Prostate gland (tissue), 2 donors: ENCODE measurements at regions not wholly inside any gene's neighbourhood (a gene's known extent, or its start where the extent isn't known, plus 50 kb on each side); places are given as distances from the start of the nearest gene placed in this dataset.

Experiments used
- DNase-seq: peaks from one replicate; pipeline ENCODE4 v3.0.0-alpha.2; 2019; ENCODE audit warnings: low spot score
- H3K27ac ChIP-seq, 2 donors: fragments of 200-600 bp; sonication (generic); 2 replicates each; pipeline ENCODE4 v1.5.1; 2017 to 2019
- H3K27me3 ChIP-seq: fragments of 200-600 bp; sonication (generic); replicated peaks from 2 replicates; pipeline ENCODE4 v1.5.1; 2019; ENCODE audit not compliant: insufficient read depth
- H3K36me3 ChIP-seq, 2 donors: fragments of 200-600 bp; sonication (generic); 1 replicate in 1 of 2; 2 replicates in 1 of 2; pipeline versions ENCODE4 v1.5.1 to v1.8.1; 2017 to 2019
- H3K4me1 ChIP-seq: fragments of 200-600 bp; sonication (generic); replicated peaks from 2 replicates; pipeline ENCODE4 v1.5.1; 2019
- H3K4me3 ChIP-seq, 2 donors: fragments of 200-600 bp; sonication (generic); 2 replicates each; pipeline ENCODE4 v1.5.1; 2017 to 2019
- H3K9me3 ChIP-seq: fragments of 200-600 bp; sonication (generic); 2 replicates; pipeline ENCODE4 v1.5.1; 2017
- CTCF ChIP-seq, 4 experiments: fragments of 200-600 bp in 2 of 4; fragments of 450-650 bp in 2 of 4; sonication (generic) in 2 of 4; IDR thresholded peaks; 1 replicate in 3 of 4; 2 replicates in 1 of 4; pipeline ENCODE4 v1.5.1; 2016 to 2019; ENCODE audit warnings: antibody characterized with exemption in 4 of 4, mild to moderate bottlenecking in 2 of 4, moderate library complexity in 2 of 4
- POLR2A ChIP-seq: fragments of 450-650 bp; IDR thresholded peaks from one replicate; pipeline ENCODE4 v1.6.1; 2016; ENCODE audit warnings: antibody characterized with exemption, mild to moderate bottlenecking
- POLR2AphosphoS5 ChIP-seq: sonication (generic); formaldehyde crosslinking; IDR thresholded peaks from one replicate; pipeline ENCODE4 v1.6.1; 2017; ENCODE audit warnings: antibody characterized with exemption
- WGBS: methylation state at CpG from one replicate; pipeline ENCODE4 v1.1.5; 2018; 5-methylcytosine and 5-hydroxymethylcytosine counted together
- intact Hi-C: fragments of 100-400 bp; cut with DNase I; formaldehyde crosslinking; loops from one replicate; pipeline ENCODE4 v1.14.2; 2022

GRCh38 chrX:42943051-42943974, 165.3 kb upstream of the PPP1R2C start:
- H3K4me1 ChIP-seq: no peaks in the 10 kb centered on the region
- H3K27me3 ChIP-seq: no peaks in the 10 kb centered on the region
- TF ChIP-seq POLR2AphosphoS5 (no peak), CTCF (IDR thresholded peaks at IDR 0.05) (no peak)
- no peak overlapping the region for H3K27ac ChIP-seq
- no peak overlapping the region for H3K4me3 ChIP-seq
- peak; percentile 17 for DNase-seq
- no peaks in the 10 kb centered on the region for H3K36me3 ChIP-seq
- H3K9me3 ChIP-seq: no peaks in the 10 kb centered on the region
- intact Hi-C loops: no loop called here
- WGBS: 59% methylated on average over 6 of the region's 6 CpGs

DNA sequence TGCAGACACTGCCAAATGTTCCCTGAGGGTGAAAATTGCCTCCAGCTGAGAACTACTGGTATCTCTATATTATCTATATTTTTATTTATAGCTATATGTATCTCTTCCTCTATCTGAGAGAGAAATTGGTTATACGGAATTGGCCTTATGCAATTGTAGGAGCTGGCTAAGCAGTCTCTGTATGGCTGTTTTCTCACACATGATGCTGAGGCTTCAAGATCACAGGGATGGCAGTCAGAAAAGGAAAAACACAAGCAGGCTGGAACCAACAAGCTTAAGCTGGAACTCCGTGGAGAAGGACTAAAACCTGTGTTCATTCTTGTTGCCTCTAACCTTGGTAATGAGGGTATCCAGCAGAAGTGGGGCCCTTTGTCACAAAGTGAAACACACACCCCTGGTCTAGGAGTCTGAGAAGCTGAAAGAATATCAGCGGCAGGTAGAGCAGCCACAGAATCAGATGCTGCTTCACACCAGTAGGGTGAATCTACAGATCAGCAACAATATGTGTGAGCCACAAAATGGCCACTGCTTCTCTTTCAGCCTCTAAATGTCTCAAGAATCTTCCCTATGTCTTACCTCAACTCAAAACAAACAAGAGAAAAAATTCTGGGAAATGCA, 166.5 kb upstream of the PPP1R2C start:
- no peaks in the 10 kb centered on the region for H3K4me1 ChIP-seq
- H3K27me3 ChIP-seq: no peaks in the 10 kb centered on the region
- DNase-seq: no peak
- no peak overlapping the region for H3K4me3 ChIP-seq
- no peak overlapping the region for H3K27ac ChIP-seq
- 91% methylated on average over 3 of the region's 3 CpGs for WGBS
- intact Hi-C loops: no loop called here
- H3K36me3 ChIP-seq: no peaks in the 10 kb centered on the region
- no peak for TF ChIP-seq CTCF (IDR thresholded peaks at IDR 0.05)
- no peak for TF ChIP-seq POLR2AphosphoS5
- no peak for TF ChIP-seq POLR2A
- H3K9me3 ChIP-seq: no peaks in the 10 kb centered on the region

GRCh38 chrX:42946544-42947194, 168.7 kb upstream of the PPP1R2C start:
- no peak overlapping the region for H3K27ac ChIP-seq
- intact Hi-C loops: no loop called here
- TF ChIP-seq POLR2A: no peak
- TF ChIP-seq CTCF (IDR thresholded peaks at IDR 0.05): no peak
- TF ChIP-seq POLR2AphosphoS5: no peak
- no peaks in the 10 kb centered on the region for H3K36me3 ChIP-seq
- DNase-seq: no peak
- no peak overlapping the region for H3K4me3 ChIP-seq
- WGBS: 94% methylated on average over 6 of the region's 6 CpGs
- no peaks in the 10 kb centered on the region for H3K27me3 ChIP-seq
- H3K9me3 ChIP-seq: no peaks in the 10 kb centered on the region
- no peaks in the 10 kb centered on the region for H3K4me1 ChIP-seq

DNA sequence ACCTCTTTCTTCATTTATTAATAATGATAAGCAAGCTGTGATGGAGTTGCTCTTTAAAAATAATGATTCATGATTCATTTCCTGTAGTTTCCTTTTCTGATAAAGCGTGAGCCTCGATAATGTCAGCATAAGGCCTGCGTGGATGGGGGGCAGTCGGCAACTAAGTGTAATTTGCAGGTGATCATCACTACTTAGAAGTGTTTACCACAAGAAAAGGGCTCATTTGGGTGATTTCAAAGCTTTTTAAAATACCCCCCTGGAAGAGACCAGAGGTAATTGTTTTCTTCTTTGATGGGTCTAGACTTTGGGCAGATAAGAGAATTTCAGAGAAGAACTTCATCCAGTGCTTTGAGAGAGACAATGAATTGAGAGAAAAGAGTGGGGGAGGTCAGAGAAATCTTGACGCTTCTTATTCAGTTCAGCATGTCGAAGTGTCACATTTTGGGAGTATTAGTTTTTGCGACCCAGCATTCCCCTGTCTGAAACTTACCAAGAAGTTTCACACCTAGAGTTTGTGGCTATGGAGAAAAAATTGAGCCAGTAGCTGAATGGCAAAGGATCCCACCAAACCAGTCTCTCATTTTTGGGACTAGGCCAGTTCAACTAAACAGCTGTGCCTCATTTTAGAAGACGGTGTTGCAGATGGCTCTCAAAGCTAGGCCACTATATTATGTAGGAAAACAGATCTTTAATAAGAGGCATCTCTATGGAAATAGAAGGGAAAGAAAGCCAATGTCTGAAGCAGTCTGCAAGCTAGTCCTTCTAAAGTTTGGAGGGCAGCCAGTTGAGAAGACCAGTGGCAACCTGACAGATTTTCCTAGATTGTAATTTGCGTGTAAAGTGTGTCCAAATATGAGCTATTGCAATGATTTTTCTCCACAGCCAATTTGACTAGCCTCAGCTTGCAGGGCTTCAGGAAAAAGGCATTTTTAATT, 171.0 kb upstream of the PPP1R2C start:
- no peaks in the 10 kb centered on the region for H3K27me3 ChIP-seq
- no peak overlapping the region for H3K27ac ChIP-seq
- WGBS: 40% methylated on average over 9 of the region's 9 CpGs
- intact Hi-C loops: no loop called here
- peak; percentile 3 for DNase-seq
- H3K4me1 ChIP-seq: no peaks in the 10 kb centered on the region
- TF ChIP-seq POLR2A: no peak
- no peak for TF ChIP-seq POLR2AphosphoS5
- TF ChIP-seq CTCF (IDR thresholded peaks at IDR 0.05): no peak
- H3K9me3 ChIP-seq: no peaks in the 10 kb centered on the region
- H3K36me3 ChIP-seq: no peaks in the 10 kb centered on the region
- no peak overlapping the region for H3K4me3 ChIP-seq
